SH-SY5Y (cell line): ENCODE measurements at regions not wholly inside any gene's neighbourhood (a gene's known extent, or its start where the extent isn't known, plus 50 kb on each side); places are given as distances from the start of the nearest gene placed in this dataset.

Experiments
- GATA2 ChIP-seq: IDR thresholded peaks from 2 replicates; pipeline ENCODE4 v1.6.1; 2011; ENCODE audit warnings: mild to moderate bottlenecking, low read depth, low read length
- GATA3 ChIP-seq: IDR thresholded peaks from 2 replicates; pipeline ENCODE4 v1.6.1; 2011; ENCODE audit warnings: low read depth, mild to moderate bottlenecking, low read length, moderate library complexity

- TF ChIP-seq GATA3, result no peak
- TF ChIP-seq GATA2, result no peak
These were observed 189.1 kb downstream of the BMP2 start for GRCh38 chr20:6956574-6956973.

GRCh38 chr20:6959900-6960312 is 192.4 kb downstream of the BMP2 start:
- no peak for TF ChIP-seq GATA2
- TF ChIP-seq GATA3, result no peak

GRCh38 chr20:6966721-6967120 is 199.2 kb downstream of the BMP2 start:
- TF ChIP-seq GATA3 (no peak), GATA2 (no peak)

- TF ChIP-seq GATA3 (no peak), GATA2 (no peak)
These were observed 207.4 kb downstream of the BMP2 start for GRCh38 chr20:6974838-6975237.

GRCh38 chr20:6975311-6975710 is 207.8 kb downstream of the BMP2 start:
- TF ChIP-seq GATA2, result no peak
- no peak for TF ChIP-seq GATA3

GRCh38 chr20:6976106-6976900 is 208.8 kb downstream of the BMP2 start:
- no peak for TF ChIP-seq GATA3
- no peak for TF ChIP-seq GATA2

GRCh38 chr20:6979621-6980020 is 212.1 kb downstream of the BMP2 start:
- TF ChIP-seq GATA2 (no peak), GATA3 (no peak)

GRCh38 chr20:6993011-6993410 is 225.5 kb downstream of the BMP2 start:
- TF ChIP-seq GATA2, result no peak

- TF ChIP-seq GATA2, result no peak
- no peak for TF ChIP-seq GATA3
These were observed 226.0 kb downstream of the BMP2 start for GRCh38 chr20:6993511-6993910.

GRCh38 chr20:6994452-6994851 is 227.0 kb downstream of the BMP2 start:
- TF ChIP-seq GATA3 (no peak), GATA2 (no peak)

- no peak for TF ChIP-seq GATA2
- no peak for TF ChIP-seq GATA3
These were observed 231.4 kb downstream of the BMP2 start for GRCh38 chr20:6998909-6999308.

- TF ChIP-seq GATA3 (no peak), GATA2 (no peak)
These were observed 231.9 kb downstream of the BMP2 start for GRCh38 chr20:6999381-6999780.

GRCh38 chr20:7003598-7003997 is 236.1 kb downstream of the BMP2 start:
- no peak for TF ChIP-seq GATA2
- no peak for TF ChIP-seq GATA3

GRCh38 chr20:7004801-7005200 is 237.3 kb downstream of the BMP2 start:
- TF ChIP-seq GATA3 (no peak), GATA2 (no peak)

GRCh38 chr20:7010527-7010926 is 243.0 kb downstream of the BMP2 start:
- TF ChIP-seq GATA2 (no peak), GATA3 (no peak)

- TF ChIP-seq GATA3, result no peak
- TF ChIP-seq GATA2, result no peak
These were observed 247.8 kb downstream of the BMP2 start for GRCh38 chr20:7015257-7015656.
